Aorta (tissue), 5 donors: ENCODE measurements at regions not wholly inside any gene's neighbourhood (a gene's known extent, or its start where the extent isn't known, plus 50 kb on each side); places are given as distances from the start of the nearest gene placed in this dataset.

Source experiments
- ATAC-seq: fragments of 200-7000 bp; cut with Tn5 transposase; one replicate; pipeline ENCODE4 v1.9.1; 2022; ENCODE audit warnings: moderate library complexity; ENCODE audit not compliant: low FRiP score
- DNase-seq, 2 donors: peaks; one replicate each; pipeline ENCODE4 v3.0.0-alpha.2; 2020
- H3K27ac ChIP-seq, 2 donors: one replicate each; pipeline ENCODE4 v1.5.1; 2013; ENCODE audit warnings: low read length in 2 of 2, mild to moderate bottlenecking in 2 of 2, moderate library complexity in 2 of 2, control low read depth in 1 of 2, inconsistent platforms in 1 of 2, low read depth in 1 of 2
- H3K27me3 ChIP-seq, 2 donors: one replicate each; pipeline ENCODE4 v1.6.1; 2013; ENCODE audit warnings: control low read depth in 1 of 2, low read length in 1 of 2, mild to moderate bottlenecking in 1 of 2, moderate library complexity in 1 of 2; ENCODE audit not compliant: insufficient read depth in 2 of 2, control insufficient read depth in 1 of 2
- H3K36me3 ChIP-seq, 2 donors: one replicate each; pipeline ENCODE4 v1.6.1; 2013; ENCODE audit warnings: control low read depth in 1 of 2, low read length in 1 of 2, mild to moderate bottlenecking in 1 of 2; ENCODE audit not compliant: insufficient read depth in 2 of 2, control insufficient read depth in 1 of 2
- H3K4me1 ChIP-seq, 2 donors: one replicate each; pipeline ENCODE4 v1.6.1; 2013; ENCODE audit warnings: low read length in 2 of 2, control low read depth in 1 of 2, mild to moderate bottlenecking in 1 of 2, moderate library complexity in 1 of 2; ENCODE audit not compliant: insufficient read depth in 2 of 2, control insufficient read depth in 1 of 2
- H3K4me3 ChIP-seq, 2 donors: one replicate each; pipeline ENCODE4 v1.5.1; 2013; ENCODE audit warnings: low read length in 2 of 2, control low read depth in 1 of 2, mild to moderate bottlenecking in 1 of 2
- H3K9me3 ChIP-seq: one replicate; pipeline ENCODE4 v1.6.1; 2013; ENCODE audit warnings: mild to moderate bottlenecking, low read length; ENCODE audit not compliant: control insufficient read depth
- WGBS, 2 donors: extraction: QIAGEN DNeasy Blood & Tissue Kit; methylation state at CpG; one replicate each; pipeline ENCODE4 v1.1.7; 2013; 5-methylcytosine and 5-hydroxymethylcytosine counted together
- intact Hi-C, 2 donors: fragments of 100-400 bp; cut with DNase I; formaldehyde crosslinking; loops; one replicate each; pipeline versions ENCODE4 v1.14.2 to v1.15.0; 2022
- donor health status: healthy with polysubstance abuse.
- donor health status: Bipolar disorder and iron deficiency.
- donor health status: DM: no; HTN: no; CAD: no.
- donor health status: DM: no; HTN: no; CAD: no.
- donor health status: DM: yes; HTN: yes; CAD: no.

DNA sequence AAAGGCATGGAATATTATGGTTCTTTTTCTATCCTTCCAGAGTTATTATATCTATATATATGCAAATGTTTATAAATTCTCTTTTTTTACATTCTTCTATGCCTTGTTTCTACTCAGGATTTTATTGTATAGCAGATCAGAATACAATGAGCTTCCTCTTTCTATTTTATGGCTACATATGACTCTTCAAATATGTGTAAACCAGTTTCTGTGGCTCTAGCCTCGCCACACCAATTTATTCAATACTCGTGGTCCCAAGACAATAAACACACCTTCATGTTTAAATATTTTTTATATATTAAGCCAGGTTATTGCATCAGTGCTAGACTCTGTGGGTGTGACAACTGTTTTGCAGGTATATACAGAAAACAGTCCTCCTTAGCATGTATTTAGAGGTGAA is 237.5 kb upstream of the MKLN1 start:
- Histone ChIP-seq H3K27ac (no peak overlapping the region), H3K4me1 (peaks cover 0 to 3% of the 10 kb centered on the region in 2 donors)
- 89 to 91% methylated on average over 2 of the region's 2 CpGs for WGBS, 2 donors

DNA sequence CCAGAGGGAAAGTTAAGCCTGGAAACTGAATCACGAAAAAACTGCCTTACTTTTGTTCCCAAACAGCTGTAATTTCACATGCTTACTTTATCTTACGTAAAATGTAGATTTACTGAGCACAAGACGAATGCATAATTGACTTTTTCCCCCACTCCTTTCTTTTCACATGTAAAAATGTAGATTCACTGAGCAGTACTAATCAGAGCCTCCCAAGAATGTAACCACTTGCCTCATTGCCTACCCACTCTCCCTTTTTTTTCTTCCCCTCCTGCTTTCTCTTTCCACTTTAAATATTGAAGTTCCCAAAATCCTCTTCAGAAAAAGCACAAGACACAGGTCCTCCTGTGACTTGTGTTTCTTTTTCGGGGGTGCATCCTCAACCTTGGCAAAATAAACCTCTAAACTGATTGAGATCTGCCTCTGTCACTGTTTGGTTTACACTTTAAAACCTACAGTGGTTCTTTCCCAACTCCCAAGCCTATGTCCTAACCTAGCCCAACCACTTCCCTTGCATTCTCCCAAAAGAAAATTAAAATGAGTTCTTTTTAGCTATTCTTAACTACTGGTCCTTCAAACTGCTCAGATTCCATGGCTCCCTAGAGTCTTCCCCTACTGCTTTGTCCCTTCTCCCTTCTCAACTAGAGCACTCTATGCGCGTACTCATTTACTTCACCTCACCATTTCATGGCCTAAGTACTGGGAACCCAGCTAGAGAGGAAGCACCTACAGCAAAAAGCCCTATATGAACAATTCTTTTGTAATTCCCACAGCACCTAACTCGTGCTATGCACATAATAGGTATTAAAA is 236.6 kb upstream of the MKLN1 start:
- WGBS, 2 donors = 81 to 83% methylated on average over 7 of the region's 7 CpGs
- ATAC-seq = no peak
- no peak for DNase-seq
- Histone ChIP-seq H3K9me3 (no peaks in the 10 kb centered on the region), H3K36me3 (peaks cover 0 to 6% of the 10 kb centered on the region in 2 donors), H3K27ac (no peak overlapping the region), H3K27me3 (no peaks in the 10 kb centered on the region), H3K4me1 (peaks cover 1 to 3% of the 10 kb centered on the region in 2 donors), H3K4me3 (no peak overlapping the region)
- intact Hi-C loops = no loop called here

More for the DNA sequence above, 237.5 kb upstream of the MKLN1 start:
- Histone ChIP-seq H3K36me3 (peaks cover 0 to 6% of the 10 kb centered on the region in 2 donors), H3K9me3 (no peaks in the 10 kb centered on the region), H3K4me3 (no peak overlapping the region), H3K27me3 (no peaks in the 10 kb centered on the region)
- ATAC-seq (no peak), DNase-seq (no peak)
- intact Hi-C loops = no loop called here

DNA sequence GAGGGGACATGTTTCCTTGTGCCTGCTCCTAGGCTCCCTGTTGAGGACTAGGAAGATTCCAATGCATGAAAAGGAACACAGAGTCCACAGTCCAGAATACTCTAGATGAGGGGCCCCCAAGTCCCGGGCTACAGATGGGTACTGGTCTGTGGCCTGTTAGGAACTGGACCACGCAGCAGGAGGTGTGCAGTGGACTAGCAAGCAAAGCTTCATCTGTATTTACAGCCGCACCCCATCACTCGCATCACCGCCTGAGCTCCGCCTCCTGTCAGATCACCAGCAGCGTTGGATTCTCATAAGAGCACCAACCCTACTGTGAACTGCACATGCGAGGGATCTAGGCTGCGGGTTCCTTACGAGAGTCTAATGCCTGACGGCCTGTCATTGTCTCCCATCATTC is 233.0 kb upstream of the MKLN1 start:
- WGBS, 2 donors = 95 to 98% methylated on average over 11 of the region's 11 CpGs
- Histone ChIP-seq H3K27ac (no peak overlapping the region), H3K4me1 (peaks cover 0 to 3% of the 10 kb centered on the region in 2 donors), H3K27me3 (no peaks in the 10 kb centered on the region), H3K4me3 (no peak overlapping the region), H3K36me3 (no peaks in the 10 kb centered on the region), H3K9me3 (no peaks in the 10 kb centered on the region)
- intact Hi-C loops = no loop called here
- no peak for ATAC-seq
- DNase-seq = no peak

DNA sequence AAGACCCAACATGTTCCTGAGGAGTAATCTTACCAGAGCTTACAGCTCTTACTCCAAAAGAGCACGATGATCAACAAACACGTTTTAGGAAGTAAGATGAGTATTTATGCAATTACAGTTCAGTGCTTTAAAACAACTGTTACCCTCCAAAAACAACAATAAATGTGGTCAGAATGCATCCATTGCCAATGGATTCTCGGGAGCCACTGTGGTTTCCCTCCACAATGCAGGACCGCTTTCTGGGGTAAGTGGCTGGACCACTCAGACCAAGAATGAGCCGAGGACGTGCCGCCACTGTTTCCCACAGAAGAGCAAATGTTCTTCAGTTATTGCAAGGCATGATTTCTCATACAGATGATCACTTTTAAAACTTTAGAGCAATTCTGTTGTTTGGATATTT is 232.3 kb upstream of the MKLN1 start:
- Histone ChIP-seq H3K4me3 (no peak overlapping the region), H3K27me3 (no peaks in the 10 kb centered on the region), H3K27ac (no peak overlapping the region), H3K4me1 (peaks cover 0 to 3% of the 10 kb centered on the region in 2 donors), H3K9me3 (no peaks in the 10 kb centered on the region), H3K36me3 (no peaks in the 10 kb centered on the region)
- no peak for DNase-seq
- intact Hi-C loops = no loop called here
- ATAC-seq = no peak
- 58 to 59% methylated on average over 7 of the region's 7 CpGs for WGBS, 2 donors

DNA sequence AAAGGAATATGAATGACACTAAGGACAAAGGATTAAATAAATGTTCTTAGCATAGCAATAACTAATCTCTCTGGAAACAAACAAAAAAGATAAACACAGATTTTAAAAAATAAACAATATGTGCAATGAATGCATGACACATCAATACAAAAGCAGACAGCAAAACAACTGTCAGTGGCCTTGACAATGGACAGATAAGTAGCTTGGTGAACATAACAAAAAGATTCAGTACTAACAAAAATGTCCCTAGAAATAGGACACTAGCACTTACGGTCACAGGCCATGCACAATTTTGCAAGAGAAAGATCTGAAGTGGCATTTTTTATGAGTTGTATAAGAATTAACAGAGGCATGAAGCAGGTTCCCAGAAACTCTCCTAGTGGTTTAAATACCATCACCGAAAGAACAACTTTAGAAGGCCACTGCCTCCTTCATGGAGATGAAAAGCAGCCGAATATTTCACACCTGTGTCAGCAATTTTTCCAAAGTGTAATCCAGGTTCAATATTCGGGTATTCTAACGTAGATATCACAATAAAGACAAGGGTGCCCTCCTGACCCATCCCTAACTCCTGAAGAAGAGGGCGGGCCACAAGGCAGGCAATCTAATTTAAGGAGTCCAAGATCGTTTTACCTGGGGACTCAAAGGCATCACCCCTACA is 231.3 kb upstream of the MKLN1 start:
- 79% methylated on average over 7 of the region's 7 CpGs for WGBS, 2 donors
- H3K27ac ChIP-seq = no peak overlapping the region
- intact Hi-C loops = no loop called here
- no peaks in the 10 kb centered on the region for H3K27me3 ChIP-seq
- H3K9me3 ChIP-seq = no peaks in the 10 kb centered on the region
- ATAC-seq = no peak
- H3K4me3 ChIP-seq = no peak overlapping the region
- H3K36me3 ChIP-seq = no peaks in the 10 kb centered on the region
- peaks cover 2 to 3% of the 10 kb centered on the region in 2 donors for H3K4me1 ChIP-seq
- no peak for DNase-seq

DNA sequence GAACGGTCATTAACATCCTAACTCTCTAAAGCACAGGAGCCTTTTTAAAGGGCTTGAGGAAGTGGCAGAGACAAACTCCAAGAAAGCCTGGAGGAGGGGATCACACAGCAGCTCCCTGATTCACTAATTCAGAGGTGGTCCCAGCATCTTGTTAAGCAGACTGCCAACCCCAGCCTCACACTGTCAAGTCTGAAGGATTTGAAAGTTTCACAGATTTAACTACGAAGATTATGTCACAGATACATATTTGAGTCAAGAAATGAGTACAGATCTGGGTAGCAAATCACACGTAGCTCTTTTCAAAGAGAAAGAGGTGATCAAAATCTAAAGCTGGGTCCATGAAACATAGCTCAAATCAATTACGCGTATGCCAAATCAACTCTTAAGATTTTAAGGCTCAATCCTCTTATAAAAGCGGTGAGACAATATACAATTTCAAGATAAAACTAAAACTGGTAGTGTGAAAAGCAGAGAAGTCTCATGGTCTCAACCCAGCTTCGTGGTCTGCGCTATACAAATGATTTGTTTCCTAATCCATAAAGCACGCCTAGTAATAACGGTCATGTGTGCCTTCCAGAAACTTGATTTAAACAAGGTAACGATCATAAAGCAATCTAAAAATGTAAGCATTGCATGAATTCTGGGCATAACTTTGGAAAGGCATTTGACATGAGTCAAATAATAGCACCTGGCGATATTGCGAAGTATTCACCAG is 229.9 kb upstream of the MKLN1 start:
- Histone ChIP-seq H3K27ac (no peak overlapping the region), H3K9me3 (no peaks in the 10 kb centered on the region), H3K4me1 (peaks cover 2 to 3% of the 10 kb centered on the region in 2 donors), H3K27me3 (no peaks in the 10 kb centered on the region), H3K36me3 (no peaks in the 10 kb centered on the region), H3K4me3 (no peak overlapping the region)
- intact Hi-C loops = no loop called here
- DNase-seq (no peak), ATAC-seq (no peak)
- 83 to 88% methylated on average over 13 of the region's 13 CpGs for WGBS, 2 donors

DNA sequence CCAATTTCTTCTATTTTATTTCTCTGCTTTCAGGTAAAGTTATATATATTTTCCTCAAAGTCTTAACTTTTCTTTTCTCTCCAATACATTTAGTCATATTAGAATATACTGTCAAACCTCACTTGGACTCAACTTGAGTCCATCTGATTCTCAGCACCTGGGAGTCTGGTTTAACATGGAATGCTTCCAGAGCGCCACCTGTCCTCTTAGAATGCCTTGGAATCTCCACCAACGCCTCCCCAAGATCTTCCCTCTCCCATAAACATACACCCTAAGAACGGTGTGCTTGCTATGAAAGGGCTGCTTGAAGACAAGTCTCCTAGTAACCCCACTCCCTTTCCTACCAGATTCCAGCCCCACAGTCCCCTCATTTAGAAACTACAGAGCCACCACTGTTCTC is 229.1 kb upstream of the MKLN1 start:
- intact Hi-C loops = no loop called here
- no peak for DNase-seq
- no peak overlapping the region for H3K4me3 ChIP-seq
- ATAC-seq = no peak
- 85 to 87% methylated on average over 3 of the region's 3 CpGs for WGBS, 2 donors
- H3K36me3 ChIP-seq = no peaks in the 10 kb centered on the region
- H3K27ac ChIP-seq = no peak overlapping the region
- H3K4me1 ChIP-seq = peaks cover 2 to 3% of the 10 kb centered on the region in 2 donors
- H3K27me3 ChIP-seq = no peaks in the 10 kb centered on the region
- H3K9me3 ChIP-seq = no peaks in the 10 kb centered on the region

DNA sequence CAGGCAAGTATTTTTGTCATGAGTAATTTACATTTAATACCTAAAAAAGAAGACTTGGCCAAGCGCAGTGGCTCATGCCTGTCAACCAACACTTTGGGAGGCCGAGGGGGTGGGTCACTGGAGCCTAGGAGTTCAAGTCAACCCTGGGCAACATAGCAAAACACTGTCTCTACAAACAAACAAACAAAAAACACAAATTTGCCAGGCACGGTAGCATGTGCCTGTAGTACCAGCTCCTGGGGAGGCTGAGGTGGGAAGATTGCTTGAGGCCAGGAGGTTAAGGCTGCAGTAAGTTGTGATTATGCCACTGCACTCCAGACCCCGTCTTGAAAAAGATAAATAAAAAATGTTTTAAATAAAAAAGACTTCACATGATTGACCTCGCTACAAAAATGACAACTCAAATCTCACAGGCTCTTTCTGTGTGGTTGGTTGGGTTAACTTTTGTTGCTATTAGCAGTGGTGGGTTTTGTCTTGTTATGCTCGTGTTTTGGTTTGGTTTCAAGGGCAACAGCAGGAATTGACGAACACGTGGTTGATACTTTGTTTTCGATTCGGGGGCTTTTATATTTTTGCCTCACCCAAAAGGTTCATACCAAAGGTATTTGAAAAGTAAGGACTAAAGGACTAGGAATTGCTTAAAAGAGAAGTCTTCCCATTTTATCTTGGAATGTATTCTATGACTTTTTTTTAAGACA is 227.2 kb upstream of the MKLN1 start:
- Histone ChIP-seq H3K36me3 (no peaks in the 10 kb centered on the region), H3K27ac (no peak overlapping the region), H3K9me3 (no peaks in the 10 kb centered on the region), H3K4me1 (peaks cover 2 to 4% of the 10 kb centered on the region in 2 donors), H3K4me3 (no peak overlapping the region), H3K27me3 (no peaks in the 10 kb centered on the region)
- 57 to 58% methylated on average over 10 of the region's 10 CpGs for WGBS, 2 donors
- DNase-seq = no peak
- no peak for ATAC-seq
- intact Hi-C loops = loop anchor here in 1 of 2 donors (10.0 kb wide), 1 partner anchor 324 kb away; no protein-coding TSS in a partner anchor
